Keratinocyte (primary cell): ENCODE measurements at regions not wholly inside any gene's neighbourhood (a gene's known extent, or its start where the extent isn't known, plus 50 kb on each side); places are given as distances from the start of the nearest gene placed in this dataset.

Experiments
- EZH2 ChIP-seq: IDR thresholded peaks from one replicate; pipeline ENCODE4 v1.6.1; 2012; ENCODE audit warnings: inconsistent platforms, mild to moderate bottlenecking, low read length, moderate library complexity
- TF ChIP-seq, protein P1 (sequence below), 3 experiments: IDR thresholded peaks in 1 of 3; conservative IDR thresholded peaks in 1 of 3; optimal IDR thresholded peaks in 1 of 3; 2 replicates in 2 of 3; 3 replicates in 1 of 3; pipeline versions ENCODE3 to v1.5.1; 2011; ENCODE audit warnings: low read length in 3 of 3, mild to moderate bottlenecking in 3 of 3, moderate library complexity in 2 of 3, control low read depth in 1 of 3, inconsistent platforms in 1 of 3; ENCODE audit not compliant: insufficient read depth in 2 of 3; ENCODE audit errors: extremely low read depth in 1 of 3

DNA sequence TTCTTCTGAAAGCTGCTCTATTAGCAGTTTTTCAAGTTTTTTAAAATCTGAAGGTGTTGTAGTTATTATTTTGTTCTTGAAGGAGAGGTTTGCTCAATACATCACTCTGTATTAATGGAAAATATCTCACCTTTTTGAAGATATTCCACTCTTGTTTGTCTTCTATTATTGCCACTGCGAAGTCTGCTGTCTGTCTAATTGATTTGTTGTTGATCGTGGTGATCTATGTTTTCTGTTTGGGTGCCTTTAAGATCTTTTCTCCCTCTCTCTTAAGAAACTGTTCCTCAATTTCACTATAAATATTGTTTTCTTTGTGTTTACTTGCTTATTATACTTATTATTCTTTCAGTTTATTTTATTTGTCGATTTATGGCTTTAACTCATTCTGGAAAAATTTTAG is 64.9 kb upstream of the FZD8 start:
- TF ChIP-seq, protein P1, sequence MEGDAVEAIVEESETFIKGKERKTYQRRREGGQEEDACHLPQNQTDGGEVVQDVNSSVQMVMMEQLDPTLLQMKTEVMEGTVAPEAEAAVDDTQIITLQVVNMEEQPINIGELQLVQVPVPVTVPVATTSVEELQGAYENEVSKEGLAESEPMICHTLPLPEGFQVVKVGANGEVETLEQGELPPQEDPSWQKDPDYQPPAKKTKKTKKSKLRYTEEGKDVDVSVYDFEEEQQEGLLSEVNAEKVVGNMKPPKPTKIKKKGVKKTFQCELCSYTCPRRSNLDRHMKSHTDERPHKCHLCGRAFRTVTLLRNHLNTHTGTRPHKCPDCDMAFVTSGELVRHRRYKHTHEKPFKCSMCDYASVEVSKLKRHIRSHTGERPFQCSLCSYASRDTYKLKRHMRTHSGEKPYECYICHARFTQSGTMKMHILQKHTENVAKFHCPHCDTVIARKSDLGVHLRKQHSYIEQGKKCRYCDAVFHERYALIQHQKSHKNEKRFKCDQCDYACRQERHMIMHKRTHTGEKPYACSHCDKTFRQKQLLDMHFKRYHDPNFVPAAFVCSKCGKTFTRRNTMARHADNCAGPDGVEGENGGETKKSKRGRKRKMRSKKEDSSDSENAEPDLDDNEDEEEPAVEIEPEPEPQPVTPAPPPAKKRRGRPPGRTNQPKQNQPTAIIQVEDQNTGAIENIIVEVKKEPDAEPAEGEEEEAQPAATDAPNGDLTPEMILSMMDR (optimal IDR thresholded peaks at IDR 0.05 in 1 of 3, IDR thresholded peaks at IDR 0.05 in 1 of 3, conservative IDR thresholded peaks at IDR 0.05 in 1 of 3; ENCODE audit: extremely low read depth in 1 of 3, insufficient read depth in 2 of 3, low read length in 3 of 3) = no peak
- no peak for TF ChIP-seq EZH2
